Activated CD8-positive, alpha-beta memory T cell treated with anti-CD3 and anti-CD28 coated beads for 4 hours (primary cell): ENCODE measurements at regions not wholly inside any gene's neighbourhood (a gene's known extent, or its start where the extent isn't known, plus 50 kb on each side); places are given as distances from the start of the nearest gene placed in this dataset.
"Not testable (repeated sequence)": the region's sequence is repeated elsewhere in the genome, so short reads cannot be mapped to it uniquely, and the experiment has no call there.

Experiments used
- DNase-seq, 2 donors: peaks; one replicate each; pipeline ENCODE4 v3.0.0-alpha.2; 2020; ENCODE audit warnings: low read depth in 2 of 2

- DNase-seq, result no peak
Observed at GRCh38 chr20:29296256-29297230, 1960.9 kb upstream of the DEFB115 start.

DNA sequence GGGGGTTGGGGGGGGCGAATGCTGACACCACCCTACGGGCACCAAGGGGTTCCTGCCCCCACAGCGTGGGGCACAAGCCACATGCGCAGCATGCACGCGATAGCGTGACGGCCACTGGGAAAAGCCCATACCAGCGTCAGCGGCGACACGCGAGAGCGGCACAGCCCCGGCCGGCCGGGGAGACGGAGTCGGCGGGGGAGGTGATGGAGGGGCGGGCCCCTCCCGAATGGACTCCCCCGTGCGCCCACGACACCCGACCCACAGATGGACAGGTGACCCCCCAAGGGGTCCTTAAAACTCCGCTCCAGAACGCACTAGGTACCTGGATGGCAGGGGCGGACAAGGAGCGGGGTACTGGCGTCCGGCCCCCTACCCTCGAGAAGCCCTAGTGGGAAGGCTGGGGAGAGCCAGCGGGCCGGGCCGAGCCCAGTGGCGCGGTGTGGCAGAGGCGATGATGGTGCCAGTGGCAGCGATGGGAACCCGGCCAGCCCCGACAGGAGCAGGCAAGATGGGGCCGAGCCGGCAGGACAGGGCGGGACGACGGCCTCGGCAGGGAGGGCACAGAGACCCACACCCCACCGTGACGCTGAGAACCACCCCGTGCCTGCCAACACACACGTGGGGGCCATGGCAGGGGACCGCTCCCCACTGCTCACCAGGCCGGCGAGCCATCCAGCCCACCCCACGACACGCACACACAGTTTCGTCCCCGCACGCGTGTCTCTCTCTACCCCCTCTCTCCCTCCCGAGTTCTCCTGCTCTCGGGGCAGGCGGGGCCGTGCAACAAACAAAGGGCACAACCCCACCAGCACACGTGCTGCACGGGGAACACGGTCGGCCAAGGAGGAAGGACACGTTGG lies 1959.8 kb upstream of the DEFB115 start:
- no peak for DNase-seq

- DNase-seq, result no peak
Observed at GRCh38 chr20:29298271-29298590, 1959.2 kb upstream of the DEFB115 start.

DNA sequence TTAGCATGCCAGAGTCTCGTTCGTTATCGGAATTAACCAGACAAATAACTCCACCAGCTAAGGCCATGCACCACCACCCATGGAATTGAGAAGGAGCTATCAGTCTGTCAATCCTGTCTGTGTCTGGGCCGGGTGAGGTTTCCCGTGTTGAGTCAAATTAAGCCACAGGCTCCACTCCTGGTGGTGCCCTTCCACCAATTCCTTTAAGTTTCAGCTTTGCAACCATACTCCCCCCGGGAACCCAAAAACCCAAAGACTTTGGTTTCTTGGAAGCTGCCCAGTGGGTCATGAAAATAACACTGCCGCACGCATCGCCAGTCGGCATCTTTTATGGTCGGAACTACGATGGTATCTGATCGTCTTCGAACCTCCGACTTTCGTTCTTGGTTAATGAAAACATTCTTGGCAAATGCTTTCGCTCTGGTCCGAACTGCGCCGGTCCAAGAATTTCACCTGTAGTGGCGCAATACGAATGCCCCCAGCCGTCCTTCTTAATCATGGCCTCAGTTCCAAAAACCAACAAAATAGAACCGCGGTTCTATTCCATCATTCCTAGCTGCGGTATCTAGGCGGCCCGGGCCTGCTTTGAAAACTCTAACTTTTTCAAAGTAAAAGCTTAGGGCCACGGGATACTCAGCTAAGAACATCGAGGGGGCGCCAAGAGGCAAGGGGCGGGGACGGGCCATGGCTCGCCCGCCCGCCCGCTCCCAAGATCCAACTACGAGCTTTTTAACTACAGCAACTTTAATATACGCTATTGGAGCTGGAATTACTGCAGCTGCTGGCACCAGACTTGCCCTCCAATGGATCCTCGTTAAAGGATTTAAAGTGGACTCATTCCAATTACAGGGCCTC lies 1958.5 kb upstream of the DEFB115 start:
- no peak for DNase-seq

DNA sequence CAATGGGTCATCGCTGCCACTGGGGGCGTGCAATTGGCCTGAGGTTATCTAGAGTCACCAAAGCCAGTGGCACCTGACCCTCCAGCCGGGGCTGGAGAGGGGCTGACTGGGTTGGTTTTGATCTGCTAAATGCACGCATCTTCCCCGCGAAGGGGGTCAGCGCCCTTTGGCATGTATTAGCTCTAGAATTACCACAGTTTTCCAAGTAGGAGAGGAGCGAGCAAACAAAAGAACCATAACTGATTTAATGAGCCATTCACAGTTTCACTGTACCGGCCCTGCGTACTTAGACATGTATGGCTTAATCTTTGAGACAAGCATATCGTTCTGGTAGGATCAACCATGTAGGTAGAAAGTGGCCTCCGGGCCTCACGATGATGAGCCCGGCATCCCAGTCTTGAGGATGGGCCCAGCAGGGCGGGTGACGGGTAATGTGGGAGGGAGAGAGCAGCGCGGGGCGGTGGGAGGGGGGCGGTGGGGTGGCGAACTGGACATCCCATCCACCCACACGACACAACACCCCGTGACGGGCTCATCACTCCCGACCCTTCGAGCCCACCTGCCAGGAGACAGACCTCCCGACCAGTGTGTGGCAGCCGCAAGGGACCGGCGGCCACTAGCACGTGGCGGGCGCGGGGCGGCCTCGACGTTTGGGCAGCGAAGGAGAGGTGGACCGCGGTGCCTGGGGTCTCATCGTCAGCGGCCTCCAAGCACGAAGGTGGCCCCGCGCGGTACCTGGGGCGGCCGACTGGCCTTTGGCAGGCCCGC lies 1957.5 kb upstream of the DEFB115 start:
- DNase-seq, result no peak

- DNase-seq, result no peak
Observed at GRCh38 chr20:29300579-29301551, 1956.6 kb upstream of the DEFB115 start.

- DNase-seq, result no peak
Observed at GRCh38 chr20:29301624-29302259, 1955.7 kb upstream of the DEFB115 start.

GRCh38 chr20:29302979-29303644 lies 1954.4 kb upstream of the DEFB115 start:
- DNase-seq, result no peak

- no peak for DNase-seq
Observed at GRCh38 chr20:29306390-29307072, 1950.9 kb upstream of the DEFB115 start.

GRCh38 chr20:29307484-29307883 lies 1950.0 kb upstream of the DEFB115 start:
- not testable (repeated sequence) for DNase-seq

DNA sequence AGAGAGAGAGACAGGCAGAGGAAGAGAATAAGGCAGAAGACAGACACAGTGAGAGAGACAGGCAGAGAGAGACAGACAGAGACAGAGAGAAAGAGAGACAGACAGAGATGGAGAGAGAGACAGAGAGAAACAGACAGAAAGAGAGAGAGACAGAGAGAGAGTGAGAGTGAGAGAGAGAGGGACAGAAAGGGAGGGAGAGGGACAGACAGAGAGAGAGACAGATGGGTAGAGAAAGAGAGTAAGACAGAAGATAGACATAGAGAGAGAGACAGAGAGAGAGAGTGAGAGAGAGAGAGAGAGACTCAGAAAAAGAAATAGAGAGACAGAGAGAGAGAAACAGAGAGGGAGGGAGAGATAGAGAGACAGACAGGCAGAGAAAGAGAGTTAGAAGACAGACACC lies 1948.5 kb upstream of the DEFB115 start:
- not testable (repeated sequence) for DNase-seq

DNA sequence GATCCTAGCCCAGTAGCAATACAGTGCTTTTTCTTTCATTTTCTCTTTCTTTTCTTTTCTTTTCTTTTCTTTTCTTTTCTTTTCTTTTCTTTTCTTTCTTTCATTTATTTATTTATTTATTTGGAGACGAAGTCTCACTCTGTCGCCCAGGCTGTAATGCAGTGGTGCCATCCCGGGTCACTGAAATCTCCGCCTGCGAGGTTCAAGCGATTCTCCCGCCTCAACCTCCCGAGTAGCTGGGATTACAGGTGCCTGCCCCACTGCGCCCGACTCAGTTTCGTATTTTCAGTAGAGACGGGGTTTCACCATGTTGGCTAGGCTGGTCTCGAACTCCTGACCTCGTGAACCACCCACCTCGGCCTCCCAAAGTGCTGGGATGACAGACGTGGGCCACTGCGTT lies 1948.0 kb upstream of the DEFB115 start:
- DNase-seq, result not testable (repeated sequence)

DNA sequence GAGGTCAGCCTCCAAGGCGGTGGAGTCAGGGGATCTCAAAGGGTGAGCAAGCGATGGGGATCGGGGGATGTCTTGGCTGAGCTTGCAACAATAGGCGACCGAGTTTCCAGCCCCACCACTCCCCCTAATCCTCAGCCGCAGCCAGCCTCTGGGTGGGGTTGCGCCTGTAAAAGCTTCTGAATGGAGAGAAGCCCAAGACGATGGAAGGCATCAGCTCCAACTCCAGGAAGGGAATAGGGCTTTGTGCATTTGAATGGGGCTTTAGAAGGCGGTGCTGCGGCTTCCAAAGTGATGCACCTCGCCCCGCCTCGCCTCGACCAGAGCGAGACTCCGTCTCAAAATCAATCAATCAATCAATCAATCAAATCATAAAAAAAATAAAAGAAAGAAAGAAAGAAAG lies 1946.4 kb upstream of the DEFB115 start:
- not testable (repeated sequence) for DNase-seq

DNA sequence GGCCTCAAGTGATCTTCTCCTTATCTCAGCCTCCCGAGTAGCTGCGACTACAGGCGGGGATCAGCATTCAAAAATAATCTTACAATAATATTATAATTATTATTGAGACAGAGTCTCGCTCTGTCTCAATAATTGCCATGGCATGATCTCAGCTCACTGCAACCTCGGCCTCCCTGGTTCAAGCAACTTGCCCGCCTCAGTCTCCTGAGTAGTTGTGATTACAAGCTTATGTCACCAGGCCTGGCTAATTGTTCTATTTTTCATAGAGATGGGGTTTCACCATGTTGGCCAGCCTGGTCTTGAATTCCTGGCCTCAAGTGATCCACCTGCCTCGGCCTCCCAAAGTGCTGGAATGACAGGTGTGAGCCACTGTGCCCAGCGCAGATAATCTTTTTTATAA lies 1944.8 kb upstream of the DEFB115 start:
- DNase-seq, result not testable (repeated sequence)

DNA sequence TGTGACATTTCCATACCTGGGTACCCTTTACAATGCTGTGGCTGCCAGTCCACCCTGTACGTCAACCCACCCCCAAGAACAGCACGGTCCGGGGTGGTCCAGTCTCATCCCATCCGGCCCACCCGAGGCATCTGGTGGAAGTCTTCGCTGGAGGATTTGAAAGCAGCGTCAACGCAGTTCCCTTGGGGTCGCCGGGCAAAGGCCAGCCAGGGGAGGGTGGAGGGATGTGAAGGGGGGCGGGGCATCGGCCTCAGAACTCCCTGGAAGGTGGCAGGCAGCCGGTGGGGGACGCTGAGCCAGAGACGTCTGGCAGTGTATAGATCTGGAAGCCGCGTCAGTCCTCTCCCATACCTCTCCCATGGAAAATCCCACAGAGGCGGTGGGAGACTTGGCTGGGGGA lies 1944.0 kb upstream of the DEFB115 start:
- no peak for DNase-seq

DNA sequence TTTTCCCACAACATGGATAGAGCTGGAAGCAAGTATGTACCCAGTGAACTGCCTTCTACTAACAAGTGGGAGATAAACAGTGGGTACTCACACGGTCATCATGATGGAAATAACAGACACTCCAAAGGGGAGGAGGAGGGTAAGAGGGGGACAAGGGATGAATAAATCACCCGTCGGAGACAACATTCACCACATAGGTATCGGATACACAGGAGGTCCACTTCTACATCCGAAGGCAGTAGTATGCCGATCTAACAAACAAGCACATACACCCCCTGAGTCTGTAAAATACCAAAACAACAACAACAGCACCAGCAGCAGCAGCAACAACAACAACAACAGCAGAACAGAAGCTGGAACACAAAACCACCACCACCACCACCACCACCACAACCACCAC lies 1943.2 kb upstream of the DEFB115 start:
- no peak for DNase-seq

DNA sequence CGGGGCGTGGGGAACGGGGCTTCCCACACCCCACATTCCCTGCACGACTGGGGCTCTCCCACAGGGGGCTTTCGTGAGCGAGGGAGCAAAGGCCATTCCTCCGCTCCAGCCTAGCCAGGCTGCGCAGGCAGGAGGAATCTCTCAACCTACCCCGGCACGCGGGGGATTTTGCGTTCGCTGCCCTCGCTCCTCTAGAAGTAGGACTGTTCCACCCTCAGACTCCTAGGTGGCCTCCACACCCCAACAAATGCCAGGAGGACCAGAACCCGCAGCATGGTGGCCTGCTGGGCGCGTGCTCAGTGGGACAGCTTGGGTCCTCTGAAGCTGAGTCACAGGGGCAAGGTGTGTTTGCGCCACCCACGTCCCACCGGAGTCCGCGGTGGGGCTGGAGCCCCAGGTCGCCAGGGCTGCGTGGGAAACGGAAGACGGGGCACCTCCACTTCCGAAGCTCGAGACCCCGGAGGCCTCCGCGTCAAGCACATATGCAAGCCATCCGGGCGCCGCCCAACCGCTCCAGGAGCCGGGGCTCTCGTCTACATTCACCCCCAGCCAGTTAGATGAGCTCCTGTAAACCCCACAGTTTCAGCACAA lies 1938.5 kb upstream of the DEFB115 start:
- DNase-seq, result no peak

DNA sequence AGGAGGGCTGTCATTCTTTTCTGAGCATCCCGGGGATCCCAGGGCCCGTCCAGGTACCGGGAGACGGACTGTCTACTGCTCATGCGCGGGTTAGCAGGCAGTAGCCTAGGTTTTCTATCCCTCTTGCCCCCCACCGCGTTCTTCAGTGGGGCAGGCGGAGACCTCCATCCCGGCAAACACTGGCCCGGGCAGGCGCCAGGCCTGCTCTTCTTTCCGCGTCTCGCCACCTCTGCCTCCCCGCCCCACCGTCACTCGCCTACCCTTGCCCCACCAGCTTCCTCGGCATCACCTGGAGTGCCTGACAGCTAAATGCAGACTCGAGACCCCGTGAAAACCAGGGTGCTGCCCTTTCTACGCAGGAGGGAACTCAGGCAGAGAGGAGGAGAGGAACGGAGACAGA lies 1937.7 kb upstream of the DEFB115 start:
- no peak for DNase-seq
